K562 (cell line): ENCODE measurements at regions not wholly inside any gene's neighbourhood (a gene's known extent, or its start where the extent isn't known, plus 50 kb on each side); places are given as distances from the start of the nearest gene placed in this dataset.

ENCODE experiments used
- JUN ChIP-seq, 2 experiments: sonication (generic) in 1 of 2; formaldehyde crosslinking in 1 of 2; IDR thresholded peaks; 2 replicates each; pipeline versions ENCODE4 v1.6.1 to v1.8.0; 2012 to 2022; ENCODE audit warnings: borderline replicate concordance in 2 of 2, mild to moderate bottlenecking in 2 of 2, improper control_type of control experiment in 1 of 2, low read depth in 1 of 2, low read length in 1 of 2, missing genetic modification reagents in 1 of 2
- TF ChIP-seq, protein P1 (sequence below): fragments of 250-450 bp; sonication (Bioruptor Pico); IDR thresholded peaks from 2 replicates; pipeline ENCODE4 v1.6.1; 2021; ENCODE audit warnings: mild to moderate bottlenecking

DNA sequence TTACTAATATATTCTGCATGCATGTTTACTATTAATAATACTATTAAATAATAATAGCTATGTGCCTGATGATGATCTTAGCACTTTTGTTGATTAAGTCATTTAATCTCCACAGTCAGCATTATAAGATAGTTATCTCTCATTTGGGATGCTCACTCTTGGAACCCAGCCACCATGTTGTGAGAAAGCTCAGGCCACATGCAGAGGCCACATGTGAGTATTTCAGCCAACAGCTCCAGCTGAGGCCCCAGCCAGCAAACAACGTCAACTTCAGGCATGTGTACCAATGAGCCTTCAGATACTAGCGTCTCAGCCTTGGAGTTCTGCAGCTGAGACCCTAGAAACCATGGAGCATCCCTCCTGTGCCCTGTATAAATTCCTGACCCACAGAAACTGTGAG, 798.1 kb upstream of the LRRC4C start:
- no peak for TF ChIP-seq JUN (IDR thresholded peaks at IDR 0.05; ENCODE audit: borderline replicate concordance, low read depth, low read length)
- TF ChIP-seq JUN (CRISPR knock-in tag; IDR thresholded peaks at IDR 0.05; ENCODE audit: borderline replicate concordance): no peak
- TF ChIP-seq, protein P1, sequence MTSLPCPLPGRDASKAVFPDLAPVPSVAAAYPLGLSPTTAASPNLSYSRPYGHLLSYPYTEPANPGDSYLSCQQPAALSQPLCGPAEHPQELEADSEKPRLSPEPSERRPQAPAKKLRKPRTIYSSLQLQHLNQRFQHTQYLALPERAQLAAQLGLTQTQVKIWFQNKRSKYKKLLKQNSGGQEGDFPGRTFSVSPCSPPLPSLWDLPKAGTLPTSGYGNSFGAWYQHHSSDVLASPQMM (CRISPR knock-in tag): no peak
